Esophagus muscularis mucosa (tissue), 3 donors: ENCODE measurements at regions not wholly inside any gene's neighbourhood (a gene's known extent, or its start where the extent isn't known, plus 50 kb on each side); places are given as distances from the start of the nearest gene placed in this dataset.

Source experiments
- CTCF ChIP-seq, 3 experiments: fragments of 200-600 bp in 2 of 3; fragments of 450-650 bp in 1 of 3; sonication (generic) in 2 of 3; IDR thresholded peaks; one replicate each; pipeline ENCODE4 v1.5.1; 2017 to 2019; ENCODE audit warnings: antibody characterized with exemption in 3 of 3, mild to moderate bottlenecking in 2 of 3, moderate library complexity in 1 of 3
- POLR2AphosphoS5 ChIP-seq, 2 donors: sonication (generic); formaldehyde crosslinking; IDR thresholded peaks; one replicate each; pipeline ENCODE4 v1.6.1; 2017; ENCODE audit warnings: antibody characterized with exemption in 2 of 2

GRCh38 chr3:27789420-27789819, 67.3 kb upstream of the EOMES start:
- TF ChIP-seq POLR2AphosphoS5 (IDR thresholded peaks at IDR 0.05) (no peak), CTCF (IDR thresholded peaks at IDR 0.05) (no peak)
